ENCODE measurements at regions not wholly inside any gene's neighbourhood (a gene's known extent, or its start where the extent isn't known, plus 50 kb on each side); places are given as distances from the start of the nearest gene placed in this dataset.
"Not testable (repeated sequence)": the region's sequence is repeated elsewhere in the genome, so short reads cannot be mapped to it uniquely, and the experiment has no call there.

DNA sequence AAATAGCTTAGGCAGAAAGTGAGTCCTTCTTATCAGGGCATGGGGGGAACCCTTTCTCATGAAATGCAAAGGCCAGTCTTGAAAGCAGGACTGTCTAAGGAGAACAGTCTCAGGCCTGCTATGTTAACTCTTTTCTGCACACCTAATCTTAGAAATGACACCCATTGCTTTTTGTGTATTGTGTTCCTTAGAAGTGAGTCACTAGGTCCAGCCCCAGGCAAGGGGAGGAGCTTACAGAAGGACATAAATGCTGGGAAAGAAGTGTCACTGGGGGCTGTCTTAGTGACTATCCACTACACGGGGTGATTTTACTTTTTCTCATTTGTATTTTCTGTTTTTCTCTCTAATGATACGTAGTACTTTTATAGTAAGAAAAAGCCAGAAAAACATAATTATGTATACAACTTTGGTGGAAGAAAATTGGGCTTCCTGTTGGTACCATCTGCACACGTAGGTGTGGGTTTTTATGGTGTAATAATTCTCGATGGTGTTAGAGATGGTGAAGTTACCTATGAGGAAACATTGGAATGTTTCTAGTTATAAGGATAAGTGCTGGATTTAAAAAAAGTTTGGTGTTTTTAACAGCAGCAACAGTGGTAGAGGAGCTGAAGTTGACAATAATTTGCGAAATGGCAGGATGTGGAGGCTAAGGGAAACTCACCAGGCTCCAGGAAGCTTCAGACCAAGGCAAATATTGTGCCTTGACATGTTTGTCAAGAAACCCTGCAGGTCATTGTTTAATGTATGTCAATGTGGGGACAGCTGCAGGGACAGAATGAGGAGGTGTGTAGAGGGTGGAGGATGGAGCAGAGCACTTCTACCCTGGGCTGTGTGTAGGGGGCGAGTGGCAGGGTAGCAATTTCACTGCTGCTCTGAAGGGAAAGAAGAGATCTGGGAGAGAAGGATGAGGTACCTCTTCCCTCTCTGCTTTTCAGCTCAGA is 214.9 kb downstream of the KTN1 start:
- no peak overlapping the region for H3K9ac ChIP-seq (ENCODE audit: low read depth, low read length)
- no peaks in the 10 kb centered on the region for H3K36me3 ChIP-seq (ENCODE audit: control insufficient read depth, insufficient read depth, low read length)
- no peaks in the 10 kb centered on the region for H3K9me3 ChIP-seq (ENCODE audit: control insufficient read depth, insufficient read depth, low read length)
- H3K27ac ChIP-seq (ENCODE audit: low read depth, low read length): no peak overlapping the region
- no peaks in the 10 kb centered on the region for H3K27me3 ChIP-seq (ENCODE audit: control insufficient read depth, insufficient read depth, low read length)
- H3K4me1 ChIP-seq (ENCODE audit: control insufficient read depth, insufficient read depth, low read length): peaks cover 30% of the 10 kb centered on the region
- H3K4me3 ChIP-seq (ENCODE audit: low read depth, low read length): no peak overlapping the region

DNA sequence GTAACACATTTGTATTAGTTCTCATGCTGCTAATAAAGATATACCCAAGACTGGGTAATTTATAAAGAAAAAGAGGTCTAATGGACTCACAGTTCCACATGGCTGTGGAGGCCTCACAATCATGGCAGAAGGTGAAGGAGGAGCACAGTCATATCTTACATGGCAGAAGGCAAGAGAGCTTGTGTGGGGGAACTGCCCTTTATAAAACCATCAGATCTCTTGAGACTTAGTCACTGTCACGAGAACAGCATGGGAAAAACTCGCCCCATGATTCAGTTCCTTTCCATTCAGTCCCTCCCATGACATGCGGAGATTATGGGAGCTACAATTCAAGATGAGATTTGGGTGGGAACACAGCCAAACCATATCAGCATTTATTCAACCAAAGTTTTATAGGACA is 216.5 kb downstream of the KTN1 start:
- peaks cover 43% of the 10 kb centered on the region for H3K4me1 ChIP-seq (ENCODE audit: control insufficient read depth, insufficient read depth, low read length)
- H3K36me3 ChIP-seq (ENCODE audit: control insufficient read depth, insufficient read depth, low read length): not testable (repeated sequence)

DNA sequence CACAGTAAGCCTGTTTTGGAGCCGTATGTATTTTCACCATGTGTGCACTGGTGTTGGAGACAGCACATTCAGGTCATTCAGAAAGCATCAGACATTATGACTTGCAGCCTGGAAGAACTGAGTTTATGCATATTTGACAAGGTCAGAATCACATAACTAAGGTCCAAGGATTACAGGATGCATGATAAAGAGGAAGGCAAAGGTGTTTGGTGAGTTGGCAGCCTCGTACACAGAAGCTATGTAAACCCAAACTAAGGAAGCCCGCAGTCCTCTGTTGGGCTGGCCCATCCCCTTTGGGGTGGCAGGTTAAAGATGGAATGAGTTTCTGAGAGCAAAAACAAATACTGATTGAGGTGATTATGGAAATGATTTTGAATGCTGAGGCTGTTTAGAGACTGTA is 218.4 kb downstream of the KTN1 start:
- no peak overlapping the region for H3K9ac ChIP-seq (ENCODE audit: low read depth, low read length)
- H3K9me3 ChIP-seq (ENCODE audit: control insufficient read depth, insufficient read depth, low read length): peaks cover 8% of the 10 kb centered on the region
- no peaks in the 10 kb centered on the region for H3K27me3 ChIP-seq (ENCODE audit: control insufficient read depth, insufficient read depth, low read length)
- no peak overlapping the region for H3K4me3 ChIP-seq (ENCODE audit: low read depth, low read length)
- H3K27ac ChIP-seq (ENCODE audit: low read depth, low read length): no peak overlapping the region
- H3K36me3 ChIP-seq (ENCODE audit: control insufficient read depth, insufficient read depth, low read length): no peaks in the 10 kb centered on the region
- peaks cover 43% of the 10 kb centered on the region for H3K4me1 ChIP-seq (ENCODE audit: control insufficient read depth, insufficient read depth, low read length)

More for the DNA sequence above, 216.5 kb downstream of the KTN1 start:
- not testable (repeated sequence) for H3K27ac ChIP-seq (ENCODE audit: low read depth, low read length); H3K27me3 ChIP-seq (ENCODE audit: control insufficient read depth, insufficient read depth, low read length); H3K4me3 ChIP-seq (ENCODE audit: low read depth, low read length); H3K9me3 ChIP-seq (ENCODE audit: control insufficient read depth, insufficient read depth, low read length); H3K9ac ChIP-seq (ENCODE audit: low read depth, low read length)

DNA sequence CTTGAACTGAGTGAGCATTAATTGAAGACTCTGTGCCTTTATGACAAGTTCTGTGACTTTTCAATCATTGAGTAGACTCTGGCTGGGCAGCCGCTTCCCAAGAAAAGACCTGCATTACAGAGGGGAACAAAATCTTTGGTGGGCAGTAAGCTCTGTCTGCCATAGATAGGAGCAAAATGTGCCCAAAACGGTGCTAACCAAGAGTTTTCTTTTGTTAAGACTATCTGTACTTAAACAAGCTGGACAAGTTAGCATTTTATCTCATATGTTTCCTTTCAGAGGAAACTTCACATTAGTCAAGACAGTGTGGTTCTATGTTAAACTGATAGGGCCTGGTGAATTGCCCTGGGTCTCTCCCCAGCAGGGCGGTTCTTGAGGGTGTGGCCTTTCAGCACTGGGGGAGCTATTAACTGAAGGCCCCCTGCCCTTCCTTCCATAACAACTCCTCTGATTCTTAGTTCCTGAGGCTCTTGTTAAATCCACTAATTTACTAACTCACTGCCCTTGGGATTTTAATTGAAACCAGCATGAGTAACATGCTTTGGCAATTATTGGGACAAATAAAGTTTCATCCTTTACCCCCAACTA is 219.6 kb downstream of the KTN1 start:
- no peak overlapping the region for H3K27ac ChIP-seq (ENCODE audit: low read depth, low read length)
- H3K4me3 ChIP-seq (ENCODE audit: low read depth, low read length): no peak overlapping the region
- no peaks in the 10 kb centered on the region for H3K27me3 ChIP-seq (ENCODE audit: control insufficient read depth, insufficient read depth, low read length)
- H3K9me3 ChIP-seq (ENCODE audit: control insufficient read depth, insufficient read depth, low read length): peaks cover 8% of the 10 kb centered on the region
- H3K36me3 ChIP-seq (ENCODE audit: control insufficient read depth, insufficient read depth, low read length): no peaks in the 10 kb centered on the region
- H3K9ac ChIP-seq (ENCODE audit: low read depth, low read length): no peak overlapping the region
- H3K4me1 ChIP-seq (ENCODE audit: control insufficient read depth, insufficient read depth, low read length): peaks cover 43% of the 10 kb centered on the region

DNA sequence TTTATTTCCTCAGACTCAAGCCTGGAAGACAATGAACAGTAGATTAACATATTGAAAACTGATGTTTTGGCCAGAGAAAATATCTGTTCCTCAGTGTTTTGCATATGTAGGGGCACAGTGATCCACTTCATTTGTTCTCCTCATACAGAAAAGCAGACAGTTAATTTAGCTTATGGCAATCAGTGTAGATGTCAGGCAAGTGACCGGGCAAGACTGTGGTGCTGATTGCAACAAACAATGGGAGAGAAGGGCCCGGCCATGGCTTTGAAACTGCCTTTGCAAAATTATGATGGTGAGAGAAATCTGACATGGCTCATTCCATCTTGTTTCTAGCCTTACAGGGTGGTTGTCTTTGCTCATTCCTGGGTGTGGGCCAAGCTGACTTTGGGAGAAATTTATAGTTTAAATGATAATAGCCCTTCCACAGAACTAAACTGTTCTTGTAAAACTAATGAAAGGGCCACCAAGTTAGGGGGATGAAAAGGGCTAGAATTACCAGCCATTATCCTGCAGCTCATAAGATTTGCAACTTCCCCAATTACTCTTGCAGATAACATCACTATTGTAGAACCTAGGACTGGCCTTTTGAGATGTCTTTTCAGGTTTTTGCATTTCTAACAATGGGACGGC is 220.3 kb downstream of the KTN1 start:
- Histone ChIP-seq H3K9me3 (ENCODE audit: control insufficient read depth, insufficient read depth, low read length) (peaks cover 8% of the 10 kb centered on the region), H3K27ac (ENCODE audit: low read depth, low read length) (peak overlapping the region; percentile 37), H3K9ac (ENCODE audit: low read depth, low read length) (no peak overlapping the region), H3K4me1 (ENCODE audit: control insufficient read depth, insufficient read depth, low read length) (peaks cover 43% of the 10 kb centered on the region), H3K36me3 (ENCODE audit: control insufficient read depth, insufficient read depth, low read length) (no peaks in the 10 kb centered on the region), H3K27me3 (ENCODE audit: control insufficient read depth, insufficient read depth, low read length) (no peaks in the 10 kb centered on the region), H3K4me3 (ENCODE audit: low read depth, low read length) (no peak overlapping the region)

DNA sequence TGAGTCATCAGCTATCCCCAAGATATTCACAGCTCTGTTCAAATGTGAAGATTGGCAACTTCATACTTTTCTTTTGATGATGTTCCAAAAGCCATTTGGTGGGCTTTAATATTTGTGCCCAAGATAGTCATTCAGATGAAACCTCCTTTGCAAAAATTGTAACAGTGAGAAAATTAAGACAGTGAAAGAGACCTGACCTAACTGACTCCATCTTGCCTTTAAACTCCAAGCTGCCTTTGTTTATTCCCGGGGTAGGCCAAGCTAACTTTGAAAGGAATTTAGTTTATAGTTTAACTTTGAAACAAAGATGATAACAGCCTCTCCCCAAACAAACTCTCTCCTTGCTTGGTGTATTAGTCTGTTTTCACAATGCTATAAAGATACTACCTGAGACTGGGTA is 221.1 kb downstream of the KTN1 start:
- H3K4me1 ChIP-seq (ENCODE audit: control insufficient read depth, insufficient read depth, low read length): peaks cover 43% of the 10 kb centered on the region
- no peaks in the 10 kb centered on the region for H3K36me3 ChIP-seq (ENCODE audit: control insufficient read depth, insufficient read depth, low read length)
- no peaks in the 10 kb centered on the region for H3K27me3 ChIP-seq (ENCODE audit: control insufficient read depth, insufficient read depth, low read length)
- no peak overlapping the region for H3K4me3 ChIP-seq (ENCODE audit: low read depth, low read length)
- peak overlapping the region; percentile 37 for H3K27ac ChIP-seq (ENCODE audit: low read depth, low read length)
- H3K9ac ChIP-seq (ENCODE audit: low read depth, low read length): no peak overlapping the region
- peaks cover 8% of the 10 kb centered on the region for H3K9me3 ChIP-seq (ENCODE audit: control insufficient read depth, insufficient read depth, low read length)

DNA sequence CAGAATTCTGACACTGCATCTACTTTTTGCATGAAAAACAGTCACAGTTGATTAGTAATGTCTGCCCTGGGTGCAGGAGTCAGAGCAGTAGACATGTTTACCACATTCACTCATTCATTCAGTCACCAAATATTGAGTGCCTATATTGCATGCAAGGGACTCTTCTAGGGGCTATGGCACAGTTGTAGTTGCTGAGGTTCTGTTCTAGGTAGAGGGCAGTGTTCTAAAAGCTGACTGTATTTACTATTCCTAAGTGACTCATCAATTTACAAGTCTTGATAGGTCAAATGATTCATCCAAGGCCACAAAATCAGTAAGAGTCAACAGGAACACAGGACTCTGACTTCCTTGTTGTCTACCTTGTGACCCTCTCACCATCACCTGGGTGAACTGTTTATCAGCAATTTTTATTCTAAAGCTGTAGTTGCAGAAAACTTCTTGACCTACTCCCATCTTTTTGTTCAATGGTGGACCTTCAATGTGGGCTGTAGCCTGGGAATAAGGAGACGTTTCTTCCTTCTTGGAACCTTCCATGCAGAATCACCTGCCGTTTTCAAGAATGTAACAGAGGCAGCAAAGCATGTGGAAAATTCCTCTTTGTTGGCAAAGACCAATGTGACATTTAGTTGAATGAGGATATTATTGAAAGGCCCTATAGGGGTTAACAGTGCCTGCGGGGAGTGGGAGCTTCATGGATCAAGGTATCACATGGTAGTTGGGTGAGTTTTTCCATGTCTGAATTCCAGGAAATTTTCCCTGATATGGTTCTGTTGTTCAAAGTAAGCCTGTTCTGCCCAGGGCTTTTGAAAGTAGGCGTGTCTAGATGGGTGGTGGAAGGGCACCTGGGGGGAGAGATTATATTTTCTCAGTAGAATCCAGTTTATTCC is 223.2 kb downstream of the KTN1 start:
- Histone ChIP-seq H3K27me3 (ENCODE audit: control insufficient read depth, insufficient read depth, low read length) (no peaks in the 10 kb centered on the region), H3K36me3 (ENCODE audit: control insufficient read depth, insufficient read depth, low read length) (no peaks in the 10 kb centered on the region), H3K4me1 (ENCODE audit: control insufficient read depth, insufficient read depth, low read length) (peaks cover 28% of the 10 kb centered on the region), H3K9ac (ENCODE audit: low read depth, low read length) (no peak overlapping the region), H3K27ac (ENCODE audit: low read depth, low read length) (no peak overlapping the region), H3K9me3 (ENCODE audit: control insufficient read depth, insufficient read depth, low read length) (peaks cover 8% of the 10 kb centered on the region), H3K4me3 (ENCODE audit: low read depth, low read length) (no peak overlapping the region)

DNA sequence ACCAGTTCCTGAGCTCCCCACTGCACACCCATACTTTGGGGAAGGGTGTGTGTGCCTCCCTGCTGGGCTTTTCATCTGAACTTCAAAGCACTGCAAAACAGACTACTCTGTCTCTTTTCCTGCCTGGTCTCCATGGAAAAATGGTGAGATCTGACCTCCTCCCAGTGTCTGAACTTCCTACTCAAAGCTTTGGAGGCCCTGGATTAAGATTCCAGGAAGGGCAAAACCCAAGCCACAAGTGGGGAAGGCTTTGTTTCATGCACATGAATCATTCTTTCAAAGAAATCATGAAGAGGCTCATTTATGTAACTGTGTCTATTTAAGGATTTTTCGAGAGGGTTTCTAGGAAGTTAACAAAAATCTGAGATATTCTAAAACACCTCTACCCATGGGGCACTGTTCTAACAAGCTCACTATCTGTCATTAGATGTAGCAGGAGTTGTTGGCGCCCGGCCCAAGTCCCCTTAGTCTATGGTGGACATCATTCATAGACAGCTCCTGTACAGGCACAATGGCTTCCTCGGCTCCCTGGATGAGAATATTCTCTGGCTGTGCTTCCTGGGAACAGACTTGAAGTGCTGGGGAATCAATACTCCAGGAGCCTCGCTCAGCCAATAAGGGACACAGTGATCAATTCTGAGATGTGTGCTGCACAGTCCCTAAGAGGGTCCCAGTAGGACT is 224.0 kb downstream of the KTN1 start:
- no peak overlapping the region for H3K9ac ChIP-seq (ENCODE audit: low read depth, low read length)

DNA sequence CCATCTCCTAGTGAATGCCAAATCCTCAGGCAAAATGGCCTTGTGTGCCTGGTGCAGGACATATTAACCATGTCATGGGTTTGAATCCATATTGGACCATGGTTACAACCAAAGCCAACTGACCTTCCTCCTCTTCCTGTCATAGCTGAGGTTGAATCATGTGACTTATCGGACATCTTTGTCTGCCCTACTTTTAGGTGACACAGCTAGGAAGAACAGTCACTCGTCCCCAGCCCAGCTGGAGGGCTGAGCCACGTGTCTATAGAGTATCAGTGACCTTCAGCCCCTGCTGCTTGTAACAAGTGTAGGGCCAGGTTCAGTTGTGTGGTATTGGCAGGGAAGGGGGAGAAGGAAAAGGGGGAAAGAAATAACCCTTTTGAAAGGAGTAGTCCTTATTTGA is 225.2 kb downstream of the KTN1 start:
- Histone ChIP-seq H3K36me3 (ENCODE audit: control insufficient read depth, insufficient read depth, low read length) (no peaks in the 10 kb centered on the region), H3K9me3 (ENCODE audit: control insufficient read depth, insufficient read depth, low read length) (peaks cover 8% of the 10 kb centered on the region), H3K4me3 (ENCODE audit: low read depth, low read length) (no peak overlapping the region), H3K27ac (ENCODE audit: low read depth, low read length) (no peak overlapping the region), H3K4me1 (ENCODE audit: control insufficient read depth, insufficient read depth, low read length) (peaks cover 9% of the 10 kb centered on the region), H3K27me3 (ENCODE audit: control insufficient read depth, insufficient read depth, low read length) (no peaks in the 10 kb centered on the region), H3K9ac (ENCODE audit: low read depth, low read length) (no peak overlapping the region)

More for the DNA sequence above, 224.0 kb downstream of the KTN1 start:
- Histone ChIP-seq H3K27me3 (ENCODE audit: control insufficient read depth, insufficient read depth, low read length) (no peaks in the 10 kb centered on the region), H3K4me1 (ENCODE audit: control insufficient read depth, insufficient read depth, low read length) (peaks cover 21% of the 10 kb centered on the region), H3K36me3 (ENCODE audit: control insufficient read depth, insufficient read depth, low read length) (no peaks in the 10 kb centered on the region), H3K4me3 (ENCODE audit: low read depth, low read length) (no peak overlapping the region), H3K9me3 (ENCODE audit: control insufficient read depth, insufficient read depth, low read length) (peaks cover 8% of the 10 kb centered on the region), H3K27ac (ENCODE audit: low read depth, low read length) (no peak overlapping the region)
